PC-9 (cell line): ENCODE measurements at regions not wholly inside any gene's neighbourhood (a gene's known extent, or its start where the extent isn't known, plus 50 kb on each side); places are given as distances from the start of the nearest gene placed in this dataset.

Experiments used
- BruUV-seq: library from RNA; stranded (reverse); fragments of 400-500 nt; replicated peaks from 2 replicates; lab custom pipeline; 2021; lab: Mats Ljungman, UMichigan
- CTCF ChIA-PET: fragments of 300-600 bp; sonication (Branson Sonifier 250); formaldehyde crosslinking; loops from one replicate; lab custom pipeline; 2022; ENCODE audit warnings: antibody characterized with exemption; lab: Charles Lee
- POLR2A ChIA-PET: fragments of 300-600 bp; sonication (Branson Sonifier 250); formaldehyde crosslinking; loops from one replicate; lab custom pipeline; 2022; ENCODE audit warnings: antibody characterized with exemption; ENCODE audit not compliant: unreplicated experiment; lab: Charles Lee
- DNase-seq, 2 experiments: peaks; one replicate each; pipeline versions ENCODE4 v3.0.0 to v3.0.0-alpha.2; 2015 to 2022; ENCODE audit warnings: mixed read lengths in 1 of 2
- H2AFZ ChIP-seq: fragments of 200-600 bp; sonication (generic); 2 replicates; pipeline ENCODE4 v1.8.1; 2017; ENCODE audit warnings: antibody characterized with exemption
- H3F3A ChIP-seq: fragments of 200-600 bp; sonication (generic); 2 replicates; pipeline ENCODE4 v1.8.1; 2017; ENCODE audit warnings: antibody characterized with exemption, mild to moderate bottlenecking, low read depth; ENCODE audit not compliant: insufficient read depth
- H3K27ac ChIP-seq: fragments of 200-600 bp; sonication (generic); 2 replicates; pipeline ENCODE4 v1.6.1; 2016; ENCODE audit warnings: mixed run types
- H3K27me3 ChIP-seq: fragments of 200-600 bp; sonication (generic); 2 replicates; pipeline ENCODE4 v1.6.1; 2016; ENCODE audit warnings: low read depth, mixed run types; ENCODE audit not compliant: insufficient read depth
- H3K36me3 ChIP-seq: fragments of 200-600 bp; sonication (generic); 2 replicates; pipeline ENCODE4 v1.6.1; 2016; ENCODE audit warnings: low read depth, mixed run types
- H3K4me1 ChIP-seq: fragments of 200-600 bp; sonication (generic); replicated peaks from 2 replicates; pipeline ENCODE4 v1.6.1; 2016; ENCODE audit warnings: mixed run types; ENCODE audit not compliant: insufficient read depth
- H3K4me2 ChIP-seq: fragments of 200-600 bp; sonication (generic); 2 replicates; pipeline ENCODE4 v1.6.1; 2017; ENCODE audit warnings: mixed run types
- H3K4me3 ChIP-seq: fragments of 200-600 bp; sonication (generic); 2 replicates; pipeline ENCODE4 v1.6.1; 2016; ENCODE audit warnings: mixed run types
- H3K79me2 ChIP-seq: fragments of 200-600 bp; sonication (generic); 2 replicates; pipeline ENCODE4 v1.6.1; 2017; ENCODE audit warnings: low read depth, mixed run types
- H3K9me2 ChIP-seq: fragments of 200-600 bp; sonication (generic); 2 replicates; pipeline ENCODE4 v1.8.1; 2017; ENCODE audit warnings: mild to moderate bottlenecking; ENCODE audit not compliant: insufficient read depth
- H3K9me3 ChIP-seq: fragments of 200-600 bp; sonication (generic); 2 replicates; pipeline ENCODE4 v1.8.1; 2016; ENCODE audit warnings: low read depth; ENCODE audit not compliant: insufficient read depth
- H4K20me1 ChIP-seq: fragments of 200-600 bp; sonication (generic); 2 replicates; pipeline ENCODE4 v1.8.1; 2017; ENCODE audit not compliant: insufficient read depth
- EZH2 ChIP-seq: fragments of 200-600 bp; sonication (generic); IDR thresholded peaks from 2 replicates; pipeline ENCODE4 v1.8.0; 2017; ENCODE audit warnings: antibody characterized with exemption, low read depth
- intact Hi-C: fragments of 100-400 bp; cut with micrococcal nuclease; formaldehyde crosslinking; loops from one replicate; pipeline ENCODE4 v1.10.0; 2022; ENCODE audit not compliant: unreplicated experiment
- TF ChIP-seq, protein P1 (sequence below): fragments of 200-600 bp; sonication (generic); conservative IDR thresholded peaks from 2 replicates; pipeline ENCODE4 v1.6.1; 2017; ENCODE audit warnings: mixed run types, antibody characterized with exemption, mild to moderate bottlenecking, moderate library complexity

DNA sequence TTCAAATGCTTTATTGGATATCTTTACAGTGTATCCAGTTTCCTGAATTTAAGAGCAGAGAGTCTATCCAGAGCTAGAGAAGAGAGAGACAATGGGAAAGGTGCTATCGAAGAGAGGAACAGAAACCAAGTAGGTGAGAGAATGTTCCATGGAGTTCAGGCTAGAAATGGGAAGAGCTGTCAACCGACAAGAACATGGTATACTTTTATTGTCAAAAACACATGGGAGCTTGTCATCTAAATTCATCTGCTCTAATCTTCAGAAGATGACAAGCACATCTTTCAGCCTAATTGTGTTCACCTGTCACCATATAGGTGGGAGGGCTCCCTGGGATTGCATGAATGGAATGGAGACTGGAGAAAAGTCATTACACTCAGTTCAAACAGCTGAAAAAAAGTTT is 690.4 kb upstream of the LRATD1 start:
- no TSS peak for BruUV-seq
- CTCF ChIA-PET: no interaction called here
- H4K20me1 ChIP-seq: no peaks in the 10 kb centered on the region
- TF ChIP-seq, protein P1, sequence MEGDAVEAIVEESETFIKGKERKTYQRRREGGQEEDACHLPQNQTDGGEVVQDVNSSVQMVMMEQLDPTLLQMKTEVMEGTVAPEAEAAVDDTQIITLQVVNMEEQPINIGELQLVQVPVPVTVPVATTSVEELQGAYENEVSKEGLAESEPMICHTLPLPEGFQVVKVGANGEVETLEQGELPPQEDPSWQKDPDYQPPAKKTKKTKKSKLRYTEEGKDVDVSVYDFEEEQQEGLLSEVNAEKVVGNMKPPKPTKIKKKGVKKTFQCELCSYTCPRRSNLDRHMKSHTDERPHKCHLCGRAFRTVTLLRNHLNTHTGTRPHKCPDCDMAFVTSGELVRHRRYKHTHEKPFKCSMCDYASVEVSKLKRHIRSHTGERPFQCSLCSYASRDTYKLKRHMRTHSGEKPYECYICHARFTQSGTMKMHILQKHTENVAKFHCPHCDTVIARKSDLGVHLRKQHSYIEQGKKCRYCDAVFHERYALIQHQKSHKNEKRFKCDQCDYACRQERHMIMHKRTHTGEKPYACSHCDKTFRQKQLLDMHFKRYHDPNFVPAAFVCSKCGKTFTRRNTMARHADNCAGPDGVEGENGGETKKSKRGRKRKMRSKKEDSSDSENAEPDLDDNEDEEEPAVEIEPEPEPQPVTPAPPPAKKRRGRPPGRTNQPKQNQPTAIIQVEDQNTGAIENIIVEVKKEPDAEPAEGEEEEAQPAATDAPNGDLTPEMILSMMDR: no peak
- no peak for TF ChIP-seq EZH2
- H3K79me2 ChIP-seq: no peaks in the 10 kb centered on the region
- no peaks in the 10 kb centered on the region for H3K9me3 ChIP-seq
- no peaks in the 10 kb centered on the region for H3K4me1 ChIP-seq
- H3K27ac ChIP-seq: no peak overlapping the region
- no peak overlapping the region for H2AFZ ChIP-seq
- intact Hi-C loops: no loop called here
- no peak overlapping the region for H3K4me2 ChIP-seq
- no peaks in the 10 kb centered on the region for H3K27me3 ChIP-seq
- POLR2A ChIA-PET: no interaction called here
- H3F3A ChIP-seq: no peaks in the 10 kb centered on the region
- H3K36me3 ChIP-seq: no peaks in the 10 kb centered on the region
- no peaks in the 10 kb centered on the region for H3K9me2 ChIP-seq
- DNase-seq: no peak
- H3K4me3 ChIP-seq: no peak overlapping the region

DNA sequence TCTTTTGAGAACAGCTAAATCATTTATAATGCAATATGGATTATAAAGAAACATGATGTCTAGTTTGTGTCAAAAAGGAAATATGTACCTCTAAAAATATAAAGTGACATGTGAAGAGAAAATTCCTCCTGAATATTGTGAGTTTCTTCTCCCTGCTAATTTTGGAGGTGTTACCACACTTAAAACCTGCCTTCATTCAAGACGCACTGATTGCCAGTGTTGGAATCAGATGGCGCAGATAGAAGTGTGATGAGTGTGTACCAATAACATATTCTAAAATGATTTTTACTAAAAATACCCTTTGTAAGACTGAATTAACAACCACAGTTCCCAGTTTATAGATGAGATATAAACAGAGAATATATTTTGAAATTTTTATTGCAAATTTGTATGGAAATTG is 681.8 kb upstream of the LRATD1 start:
- no peak overlapping the region for H3K4me2 ChIP-seq
- H4K20me1 ChIP-seq: peaks cover 5% of the 10 kb centered on the region; the same call in 1 of the 2 replicates
- no peaks in the 10 kb centered on the region for H3K4me1 ChIP-seq
- no peak overlapping the region for H2AFZ ChIP-seq
- H3K9me2 ChIP-seq: peaks cover 4% of the 10 kb centered on the region; the same call in 1 of the 2 replicates
- no peaks in the 10 kb centered on the region for H3K9me3 ChIP-seq
- H3K27ac ChIP-seq: no peak overlapping the region
- no peaks in the 10 kb centered on the region for H3K79me2 ChIP-seq
- H3K4me3 ChIP-seq: no peak overlapping the region
- H3F3A ChIP-seq: no peaks in the 10 kb centered on the region
- ChIA-PET POLR2A (no interaction called here), CTCF (no interaction called here)
- H3K27me3 ChIP-seq: no peaks in the 10 kb centered on the region
- TF ChIP-seq EZH2: no peak
- TF ChIP-seq, protein P1: no peak
- intact Hi-C loops: no loop called here
- H3K36me3 ChIP-seq: no peaks in the 10 kb centered on the region
- DNase-seq: no peak
- BruUV-seq: no TSS peak

DNA sequence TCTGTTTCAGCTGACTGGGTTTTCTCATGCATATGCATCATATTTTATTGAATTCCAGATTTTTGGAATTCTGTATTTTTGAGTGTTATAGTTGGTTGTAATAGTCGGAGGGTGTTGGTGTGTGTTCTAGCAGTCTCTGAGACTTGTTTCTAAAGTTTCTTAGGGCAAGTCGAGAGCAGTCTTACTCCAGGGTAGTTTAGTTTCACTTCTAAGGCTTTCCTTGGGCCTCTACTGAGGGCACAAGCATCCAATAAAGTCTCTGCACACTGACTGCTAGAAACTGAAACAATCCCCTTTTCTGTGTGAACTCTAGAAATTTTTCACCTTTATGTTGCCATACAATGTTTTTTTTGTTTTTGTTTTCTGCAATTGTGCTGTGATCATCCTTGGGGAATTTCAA is 663.7 kb upstream of the LRATD1 start:
- intact Hi-C loops: no loop called here
- H2AFZ ChIP-seq: no peak overlapping the region
- H3K36me3 ChIP-seq: no peaks in the 10 kb centered on the region
- ChIA-PET CTCF (no interaction called here), POLR2A (no interaction called here)
- no peaks in the 10 kb centered on the region for H3K9me3 ChIP-seq
- H3K4me1 ChIP-seq: no peaks in the 10 kb centered on the region
- peak overlapping the region; percentile 40 for H3K4me2 ChIP-seq
- no peaks in the 10 kb centered on the region for H3K9me2 ChIP-seq
- H3K27ac ChIP-seq: no peak overlapping the region
- no peaks in the 10 kb centered on the region for H3K79me2 ChIP-seq
- BruUV-seq: no TSS peak
- TF ChIP-seq EZH2: no peak
- TF ChIP-seq, protein P1: no peak
- H3K4me3 ChIP-seq: peak overlapping the region; percentile 3; the same call in 1 of the 2 replicates
- H3K27me3 ChIP-seq: no peaks in the 10 kb centered on the region
- no peaks in the 10 kb centered on the region for H4K20me1 ChIP-seq
- H3F3A ChIP-seq: no peaks in the 10 kb centered on the region
- DNase-seq: no peak
